HCT116 (cell line): ENCODE measurements at regions not wholly inside any gene's neighbourhood (a gene's known extent, or its start where the extent isn't known, plus 50 kb on each side); places are given as distances from the start of the nearest gene placed in this dataset.

ENCODE experiments used
- ATAC-seq: fragments of 200-7000 bp; cut with Tn5 transposase; 2 replicates; pipeline ENCODE4 v1.9.1; 2020; ENCODE audit warnings: mild to moderate bottlenecking, moderate library complexity
- BruUV-seq: library from RNA; stranded (reverse); fragments of 400-500 nt; replicated peaks from 2 replicates; lab custom pipeline; 2021; lab: Mats Ljungman, UMichigan
- CTCF ChIA-PET: fragments of 300-600 bp; sonication (Branson Sonifier 250); formaldehyde crosslinking; loops from one replicate; lab custom pipeline; 2021; ENCODE audit warnings: antibody characterized with exemption; lab: Charles Lee
- POLR2A ChIA-PET: fragments of 300-600, 350-600 bp; sonication (Branson Sonifier 250); formaldehyde crosslinking; loops from one replicate; lab custom pipeline; 2021; ENCODE audit warnings: antibody characterized with exemption; lab: Charles Lee
- RAD21 ChIA-PET, 2 experiments: fragments of 300-600 bp; sonication (Branson Sonifier 250); formaldehyde crosslinking; loops; one replicate each; lab custom pipeline; 2023; ENCODE audit warnings: low total read pairs in 2 of 2; ENCODE audit not compliant: uncharacterized antibody in 2 of 2, unreplicated experiment in 2 of 2, low non-redundant PET in 1 of 2; lab: Charles Lee
- DNase-seq: peaks from one replicate; pipeline ENCODE4 v3.0.0-alpha.2; 2010; ENCODE audit warnings: low read depth, low spot score
- H2AFZ ChIP-seq: fragments of 200-600 bp; shearing (Covaris generic), sonication (generic); 2 replicates; pipeline ENCODE4 v1.6.1; 2017; ENCODE audit warnings: low read depth, mixed run types, mixed read lengths, antibody characterized with exemption, low read length; ENCODE audit not compliant: poor library complexity, severe bottlenecking
- H3K27ac ChIP-seq: 2 replicates; pipeline ENCODE4 v1.5.1; 2012; ENCODE audit warnings: low read depth, low read length
- H3K27me3 ChIP-seq: fragments of 200-600 bp; sonication (generic); 2 replicates; pipeline ENCODE4 v1.6.1; 2016; ENCODE audit warnings: mixed run types, low read length, mixed read lengths; ENCODE audit not compliant: insufficient read depth
- H3K36me3 ChIP-seq, 2 experiments: fragments of 200-500 bp in 1 of 2; fragments of 200-600 bp in 1 of 2; sonication (Bioruptor generic) in 1 of 2; sonication (generic) in 1 of 2; 2 replicates each; pipeline versions ENCODE4 v1.5.1 to v1.6.1; 2014 to 2016; ENCODE audit warnings: low read length in 2 of 2, inconsistent platforms in 1 of 2, mixed read lengths in 1 of 2, mixed run types in 1 of 2; ENCODE audit not compliant: insufficient read depth in 2 of 2, control insufficient read depth in 1 of 2
- H3K4me1 ChIP-seq, 2 experiments: fragments of 200-600 bp in 1 of 2; sonication (generic) in 1 of 2; 2 replicates each; pipeline versions ENCODE4 v1.5.1 to v1.6.1; 2012 to 2017; ENCODE audit warnings: low read length in 2 of 2, inconsistent platforms in 1 of 2, mild to moderate bottlenecking in 1 of 2, mixed read lengths in 1 of 2, mixed run types in 1 of 2, moderate library complexity in 1 of 2; ENCODE audit not compliant: insufficient read depth in 2 of 2, control insufficient read depth in 1 of 2
- H3K4me2 ChIP-seq: fragments of 200-600 bp; sonication (generic); 2 replicates; pipeline ENCODE4 v1.6.1; 2017; ENCODE audit warnings: mixed run types, low read length, mixed read lengths
- H3K4me3 ChIP-seq, 2 experiments: fragments of 200-600 bp in 1 of 2; sonication (generic) in 1 of 2; replicated peaks in 1 of 2; 2 replicates each; pipeline ENCODE4 v1.5.1; 2011 to 2016; ENCODE audit warnings: low read length in 2 of 2, control low read depth in 1 of 2, low read depth in 1 of 2, mild to moderate bottlenecking in 1 of 2, mixed read lengths in 1 of 2, mixed run types in 1 of 2
- H3K79me2 ChIP-seq: fragments of 200-600 bp; sonication (generic); 2 replicates; pipeline ENCODE4 v1.6.1; 2017; ENCODE audit warnings: mild to moderate bottlenecking, mixed run types, low read length, moderate library complexity, mixed read lengths; ENCODE audit not compliant: insufficient read depth
- H3K9ac ChIP-seq: fragments of 200-600 bp; sonication (generic); 2 replicates; pipeline ENCODE4 v1.6.1; 2016; ENCODE audit warnings: low read length, mixed read lengths
- H3K9me2 ChIP-seq: fragments of 200-600 bp; sonication (generic), shearing (Covaris generic); 2 replicates; pipeline ENCODE4 v1.6.1; 2017; ENCODE audit warnings: mixed run types, mild to moderate bottlenecking, moderate library complexity; ENCODE audit not compliant: insufficient read depth
- H3K9me3 ChIP-seq, 2 experiments: fragments of 200-500 bp in 1 of 2; fragments of 200-600 bp in 1 of 2; sonication (Bioruptor generic) in 1 of 2; sonication (generic) in 1 of 2; 2 replicates each; pipeline ENCODE4 v1.6.1; 2014 to 2017; ENCODE audit warnings: low read length in 2 of 2, mixed read lengths in 2 of 2, inconsistent platforms in 1 of 2, low read depth in 1 of 2, mild to moderate bottlenecking in 1 of 2, mixed run types in 1 of 2, moderate library complexity in 1 of 2; ENCODE audit not compliant: control insufficient read depth in 1 of 2, insufficient read depth in 1 of 2
- H4K20me1 ChIP-seq: fragments of 200-600 bp; sonication (generic), shearing (Covaris generic); 2 replicates; pipeline ENCODE4 v1.6.1; 2017; ENCODE audit warnings: mixed run types, mild to moderate bottlenecking, moderate library complexity; ENCODE audit not compliant: insufficient read depth
- CEBPB ChIP-seq: IDR thresholded peaks from 2 replicates; pipeline ENCODE4 v1.6.1; 2012; ENCODE audit warnings: low read depth
- EGR1 ChIP-seq: IDR thresholded peaks from 2 replicates; pipeline ENCODE4 v1.6.1; 2012; ENCODE audit warnings: low read depth
- EZH2phosphoT487 ChIP-seq: fragments of 200-600 bp; IDR thresholded peaks from 2 replicates; pipeline ENCODE4 v1.6.1; 2018; ENCODE audit warnings: antibody characterized with exemption, borderline replicate concordance
- FOSL1 ChIP-seq: IDR thresholded peaks from 2 replicates; pipeline ENCODE4 v1.6.1; 2012; ENCODE audit warnings: low read depth
- POLR2A ChIP-seq: IDR thresholded peaks from 2 replicates; pipeline ENCODE4 v1.7.0; 2011; ENCODE audit warnings: borderline replicate concordance; ENCODE audit not compliant: insufficient read depth, insufficient read length; ENCODE audit errors: extremely low read depth
- POLR2AphosphoS5 ChIP-seq: IDR thresholded peaks from 2 replicates; pipeline ENCODE4 v1.6.1; 2011; ENCODE audit warnings: mild to moderate bottlenecking, low read depth, low read length, moderate library complexity
- SP1 ChIP-seq: IDR thresholded peaks from 2 replicates; pipeline ENCODE4 v1.6.1; 2012; ENCODE audit warnings: low read depth
- SRF ChIP-seq: IDR thresholded peaks from 2 replicates; pipeline ENCODE4 v1.6.1; 2012; ENCODE audit warnings: low read depth
- TCF7L2 ChIP-seq: IDR thresholded peaks from 2 replicates; pipeline ENCODE4 v1.7.0; 2011; ENCODE audit warnings: borderline replicate concordance, inconsistent platforms; ENCODE audit not compliant: insufficient read depth, insufficient read length; ENCODE audit errors: extremely low read depth
- YY1 ChIP-seq: IDR thresholded peaks from 2 replicates; pipeline ENCODE4 v1.6.1; 2011; ENCODE audit warnings: low read length, low read depth, moderate library complexity, mild to moderate bottlenecking; ENCODE audit not compliant: insufficient replicate concordance; ENCODE audit errors: extremely low read depth
- ZNF274 ChIP-seq: fragments of 200-500 bp; sonication (Bioruptor generic); IDR thresholded peaks from 2 replicates; pipeline ENCODE4 v1.6.1; 2014; ENCODE audit warnings: mild to moderate bottlenecking, low read depth, low read length, inconsistent platforms
- intact Hi-C: fragments of 100-400 bp; cut with micrococcal nuclease; formaldehyde crosslinking; loops from 2 replicates; pipeline ENCODE4 v1.10.0; 2022
- TF ChIP-seq, protein P1 (sequence below): IDR thresholded peaks from 2 replicates; pipeline ENCODE4 v1.6.1; 2012
- TF ChIP-seq, protein P2 (sequence below): IDR thresholded peaks from 2 replicates; pipeline ENCODE4 v1.6.1; 2012; ENCODE audit warnings: low read depth
- TF ChIP-seq, protein P3 (sequence below): IDR thresholded peaks from 2 replicates; pipeline ENCODE4 v1.6.1; 2012
- TF ChIP-seq, protein P4 (sequence below), 3 experiments: fragments of 200-600 bp in 1 of 3; sonication (generic) in 1 of 3; IDR thresholded peaks in 2 of 3; conservative IDR thresholded peaks in 1 of 3; 2 replicates each; pipeline ENCODE4 v1.5.1; 2012 to 2017; ENCODE audit warnings: low read depth in 2 of 3, low read length in 2 of 3, antibody characterized with exemption in 1 of 3, borderline replicate concordance in 1 of 3, control low read depth in 1 of 3, mild to moderate bottlenecking in 1 of 3, mixed read lengths in 1 of 3, mixed run types in 1 of 3, moderate library complexity in 1 of 3; ENCODE audit not compliant: insufficient read depth in 1 of 3

DNA sequence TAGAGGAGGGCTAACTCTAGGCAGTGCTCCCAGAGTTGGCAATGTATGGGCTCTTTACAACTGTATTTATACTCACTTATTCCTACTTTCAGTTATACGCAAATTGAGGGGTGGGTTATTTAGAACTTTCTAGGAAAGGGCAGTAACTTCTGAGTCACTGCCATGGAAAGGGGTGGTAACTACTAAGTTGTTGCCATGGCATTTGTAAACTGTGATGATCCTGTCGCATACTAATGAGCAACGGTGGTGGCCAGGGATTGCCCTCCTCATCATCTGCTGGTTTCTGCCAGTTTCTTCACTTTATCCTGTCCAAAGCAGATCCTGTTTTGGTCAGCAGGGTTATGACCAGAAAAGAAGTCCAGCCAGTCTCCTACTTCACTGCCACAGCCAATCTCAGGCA, 95.5 kb upstream of the PTPRT start:
- Histone ChIP-seq H3K79me2 (no peaks in the 10 kb centered on the region), H3K36me3 (no peaks in the 10 kb centered on the region), H3K9me3 (no peaks in the 10 kb centered on the region), H3K4me1 (no peaks in the 10 kb centered on the region), H3K27me3 (peaks cover 6% of the 10 kb centered on the region; the same call in 1 of the 2 replicates), H4K20me1 (no peaks in the 10 kb centered on the region; the same call in 1 of the 2 replicates), H3K27ac (no peak overlapping the region), H3K9me2 (no peaks in the 10 kb centered on the region), H3K4me3 (no peak overlapping the region), H2AFZ (no peak overlapping the region)
- no peak for ATAC-seq
- intact Hi-C loops, result no loop called here
- no TSS peak for BruUV-seq
- ChIA-PET CTCF (no interaction called here), RAD21 (no interaction called here), POLR2A (no interaction called here)
- no peak for DNase-seq
- TF ChIP-seq, protein P1, sequence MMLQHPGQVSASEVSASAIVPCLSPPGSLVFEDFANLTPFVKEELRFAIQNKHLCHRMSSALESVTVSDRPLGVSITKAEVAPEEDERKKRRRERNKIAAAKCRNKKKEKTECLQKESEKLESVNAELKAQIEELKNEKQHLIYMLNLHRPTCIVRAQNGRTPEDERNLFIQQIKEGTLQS, result no peak
- no peak for TF ChIP-seq POLR2AphosphoS5
- no peak for TF ChIP-seq ZNF274
- no peak for TF ChIP-seq SRF
- TF ChIP-seq EZH2phosphoT487, result no peak
- TF ChIP-seq TCF7L2, result no peak
- no peak for TF ChIP-seq YY1
- TF ChIP-seq, protein P2, sequence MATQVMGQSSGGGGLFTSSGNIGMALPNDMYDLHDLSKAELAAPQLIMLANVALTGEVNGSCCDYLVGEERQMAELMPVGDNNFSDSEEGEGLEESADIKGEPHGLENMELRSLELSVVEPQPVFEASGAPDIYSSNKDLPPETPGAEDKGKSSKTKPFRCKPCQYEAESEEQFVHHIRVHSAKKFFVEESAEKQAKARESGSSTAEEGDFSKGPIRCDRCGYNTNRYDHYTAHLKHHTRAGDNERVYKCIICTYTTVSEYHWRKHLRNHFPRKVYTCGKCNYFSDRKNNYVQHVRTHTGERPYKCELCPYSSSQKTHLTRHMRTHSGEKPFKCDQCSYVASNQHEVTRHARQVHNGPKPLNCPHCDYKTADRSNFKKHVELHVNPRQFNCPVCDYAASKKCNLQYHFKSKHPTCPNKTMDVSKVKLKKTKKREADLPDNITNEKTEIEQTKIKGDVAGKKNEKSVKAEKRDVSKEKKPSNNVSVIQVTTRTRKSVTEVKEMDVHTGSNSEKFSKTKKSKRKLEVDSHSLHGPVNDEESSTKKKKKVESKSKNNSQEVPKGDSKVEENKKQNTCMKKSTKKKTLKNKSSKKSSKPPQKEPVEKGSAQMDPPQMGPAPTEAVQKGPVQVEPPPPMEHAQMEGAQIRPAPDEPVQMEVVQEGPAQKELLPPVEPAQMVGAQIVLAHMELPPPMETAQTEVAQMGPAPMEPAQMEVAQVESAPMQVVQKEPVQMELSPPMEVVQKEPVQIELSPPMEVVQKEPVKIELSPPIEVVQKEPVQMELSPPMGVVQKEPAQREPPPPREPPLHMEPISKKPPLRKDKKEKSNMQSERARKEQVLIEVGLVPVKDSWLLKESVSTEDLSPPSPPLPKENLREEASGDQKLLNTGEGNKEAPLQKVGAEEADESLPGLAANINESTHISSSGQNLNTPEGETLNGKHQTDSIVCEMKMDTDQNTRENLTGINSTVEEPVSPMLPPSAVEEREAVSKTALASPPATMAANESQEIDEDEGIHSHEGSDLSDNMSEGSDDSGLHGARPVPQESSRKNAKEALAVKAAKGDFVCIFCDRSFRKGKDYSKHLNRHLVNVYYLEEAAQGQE, result no peak
- TF ChIP-seq, protein P3, sequence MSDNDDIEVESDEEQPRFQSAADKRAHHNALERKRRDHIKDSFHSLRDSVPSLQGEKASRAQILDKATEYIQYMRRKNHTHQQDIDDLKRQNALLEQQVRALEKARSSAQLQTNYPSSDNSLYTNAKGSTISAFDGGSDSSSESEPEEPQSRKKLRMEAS, result no peak
- TF ChIP-seq SP1, result no peak
- TF ChIP-seq, protein P4, sequence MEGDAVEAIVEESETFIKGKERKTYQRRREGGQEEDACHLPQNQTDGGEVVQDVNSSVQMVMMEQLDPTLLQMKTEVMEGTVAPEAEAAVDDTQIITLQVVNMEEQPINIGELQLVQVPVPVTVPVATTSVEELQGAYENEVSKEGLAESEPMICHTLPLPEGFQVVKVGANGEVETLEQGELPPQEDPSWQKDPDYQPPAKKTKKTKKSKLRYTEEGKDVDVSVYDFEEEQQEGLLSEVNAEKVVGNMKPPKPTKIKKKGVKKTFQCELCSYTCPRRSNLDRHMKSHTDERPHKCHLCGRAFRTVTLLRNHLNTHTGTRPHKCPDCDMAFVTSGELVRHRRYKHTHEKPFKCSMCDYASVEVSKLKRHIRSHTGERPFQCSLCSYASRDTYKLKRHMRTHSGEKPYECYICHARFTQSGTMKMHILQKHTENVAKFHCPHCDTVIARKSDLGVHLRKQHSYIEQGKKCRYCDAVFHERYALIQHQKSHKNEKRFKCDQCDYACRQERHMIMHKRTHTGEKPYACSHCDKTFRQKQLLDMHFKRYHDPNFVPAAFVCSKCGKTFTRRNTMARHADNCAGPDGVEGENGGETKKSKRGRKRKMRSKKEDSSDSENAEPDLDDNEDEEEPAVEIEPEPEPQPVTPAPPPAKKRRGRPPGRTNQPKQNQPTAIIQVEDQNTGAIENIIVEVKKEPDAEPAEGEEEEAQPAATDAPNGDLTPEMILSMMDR (IDR thresholded peaks at IDR 0.05 in 2 of 3, conservative IDR thresholded peaks at IDR 0.05 in 1 of 3; ENCODE audit: borderline replicate concordance in 1 of 3, insufficient read depth in 1 of 3, low read depth in 2 of 3, low read length in 2 of 3), result no peak
- TF ChIP-seq EGR1, result no peak
- TF ChIP-seq CEBPB, result no peak
- TF ChIP-seq POLR2A, result no peak
- no peak for TF ChIP-seq FOSL1
- TF ChIP-seq, all 23 proteins: peak for 0
- Histone ChIP-seq H3K9ac (no peak overlapping the region), H3K4me2 (no peak overlapping the region)
